SK-N-SH (cell line): ENCODE measurements at regions not wholly inside any gene's neighbourhood (a gene's known extent, or its start where the extent isn't known, plus 50 kb on each side); places are given as distances from the start of the nearest gene placed in this dataset.

Source experiments
- EZH2phosphoT487 ChIP-seq: fragments of 200-600 bp; sonication (generic); IDR thresholded peaks from 2 replicates; pipeline ENCODE4 v1.6.1; 2017; ENCODE audit warnings: low read depth, mixed run types, mild to moderate bottlenecking, antibody characterized with exemption, moderate library complexity, borderline replicate concordance
- RXRA ChIP-seq: IDR thresholded peaks from 2 replicates; pipeline ENCODE4 v1.4.0; 2012; ENCODE audit warnings: low read depth, mild to moderate bottlenecking, borderline replicate concordance
- TAF1 ChIP-seq: IDR thresholded peaks from 2 replicates; pipeline ENCODE4 v1.6.1; 2012; ENCODE audit warnings: low read depth, mild to moderate bottlenecking, low read length, moderate library complexity, borderline replicate concordance
- TF ChIP-seq, protein P1 (sequence below): fragments of 200-600 bp; sonication (generic); IDR thresholded peaks from 2 replicates; pipeline ENCODE4 v1.6.1; 2017; ENCODE audit warnings: antibody characterized with exemption, mild to moderate bottlenecking, moderate library complexity

DNA sequence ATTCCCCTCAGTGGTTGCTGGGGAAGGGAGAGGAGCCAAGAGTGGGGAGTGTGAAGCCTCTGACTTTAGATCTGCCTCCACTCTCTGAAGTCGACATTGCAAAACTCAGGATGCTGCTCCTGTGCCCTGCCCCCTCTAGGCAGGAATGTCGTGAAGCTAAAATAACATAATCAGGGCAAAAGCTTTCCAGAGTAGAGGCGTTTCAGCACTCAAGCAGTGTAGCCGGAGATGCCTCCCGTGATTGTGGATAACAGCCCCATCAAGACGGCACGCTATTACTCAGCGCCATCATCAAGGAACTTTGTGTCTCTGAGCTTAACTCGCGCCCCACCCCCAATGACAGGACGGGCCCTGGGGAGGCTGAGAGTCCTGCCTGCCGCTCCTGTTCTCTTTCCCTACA lies 60.0 kb downstream of the FBXO2 start:
- TF ChIP-seq RXRA, result no peak
- TF ChIP-seq, protein P1, sequence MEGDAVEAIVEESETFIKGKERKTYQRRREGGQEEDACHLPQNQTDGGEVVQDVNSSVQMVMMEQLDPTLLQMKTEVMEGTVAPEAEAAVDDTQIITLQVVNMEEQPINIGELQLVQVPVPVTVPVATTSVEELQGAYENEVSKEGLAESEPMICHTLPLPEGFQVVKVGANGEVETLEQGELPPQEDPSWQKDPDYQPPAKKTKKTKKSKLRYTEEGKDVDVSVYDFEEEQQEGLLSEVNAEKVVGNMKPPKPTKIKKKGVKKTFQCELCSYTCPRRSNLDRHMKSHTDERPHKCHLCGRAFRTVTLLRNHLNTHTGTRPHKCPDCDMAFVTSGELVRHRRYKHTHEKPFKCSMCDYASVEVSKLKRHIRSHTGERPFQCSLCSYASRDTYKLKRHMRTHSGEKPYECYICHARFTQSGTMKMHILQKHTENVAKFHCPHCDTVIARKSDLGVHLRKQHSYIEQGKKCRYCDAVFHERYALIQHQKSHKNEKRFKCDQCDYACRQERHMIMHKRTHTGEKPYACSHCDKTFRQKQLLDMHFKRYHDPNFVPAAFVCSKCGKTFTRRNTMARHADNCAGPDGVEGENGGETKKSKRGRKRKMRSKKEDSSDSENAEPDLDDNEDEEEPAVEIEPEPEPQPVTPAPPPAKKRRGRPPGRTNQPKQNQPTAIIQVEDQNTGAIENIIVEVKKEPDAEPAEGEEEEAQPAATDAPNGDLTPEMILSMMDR, result peak; percentile 25; the same call in 1 of the 2 replicates
- TF ChIP-seq TAF1, result no peak
- no peak for TF ChIP-seq EZH2phosphoT487
